ENCODE measurements at regions not wholly inside any gene's neighbourhood (a gene's known extent, or its start where the extent isn't known, plus 50 kb on each side); places are given as distances from the start of the nearest gene placed in this dataset.

- ATAC-seq = no peak
- intact Hi-C loops (cut with DNase I, micrococcal nuclease) = no loop called here
- CTCF ChIA-PET = no interaction called here
- peaks cover 3% of the 10 kb centered on the region for H3K27me3 Mint-ChIP-seq
- H3K27ac Mint-ChIP-seq = no peak overlapping the region
- DNase-seq = no peak
- H3K9me3 Mint-ChIP-seq (ENCODE audit: low read depth) = no peaks in the 10 kb centered on the region
- no peak overlapping the region for H3K4me3 Mint-ChIP-seq
- POLR2A ChIA-PET = no interaction called here
- no peaks in the 10 kb centered on the region for H3K36me3 Mint-ChIP-seq (ENCODE audit: low read depth)
- H3K4me1 Mint-ChIP-seq = no peaks in the 10 kb centered on the region
Measured at GRCh38 chr10:2964632-2965296, 102.6 kb upstream of the PFKP start.

GRCh38 chr10:2963889-2964631 lies 103.3 kb upstream of the PFKP start:
- POLR2A ChIA-PET = no interaction called here
- H3K36me3 Mint-ChIP-seq (ENCODE audit: low read depth) = no peaks in the 10 kb centered on the region

GRCh38 chr10:2962194-2962593 lies 105.2 kb upstream of the PFKP start:
- DNase-seq (no peak), ATAC-seq (no peak)
- intact Hi-C loops (cut with DNase I, micrococcal nuclease) = no loop called here
- Mint-ChIP-seq H3K4me1 (no peaks in the 10 kb centered on the region), H3K27ac (no peak overlapping the region), H3K27me3 (peaks cover 4% of the 10 kb centered on the region), H3K4me3 (no peak overlapping the region), H3K9me3 (ENCODE audit: low read depth) (no peaks in the 10 kb centered on the region), H3K36me3 (ENCODE audit: low read depth) (no peaks in the 10 kb centered on the region)
- POLR2A ChIA-PET = no interaction called here
- CTCF ChIA-PET = no interaction called here

More at GRCh38 chr10:2963889-2964631, 103.3 kb upstream of the PFKP start:
- no peak for DNase-seq
- H3K9me3 Mint-ChIP-seq (ENCODE audit: low read depth) = no peaks in the 10 kb centered on the region
- no peak overlapping the region for H3K4me3 Mint-ChIP-seq
- intact Hi-C loops (cut with DNase I, micrococcal nuclease) = no loop called here
- CTCF ChIA-PET = interaction anchor here (1.0 kb wide), 1 partner anchor 10 kb away, joined by 4 read pairs; no protein-coding TSS in a partner anchor
- H3K27me3 Mint-ChIP-seq = peaks cover 4% of the 10 kb centered on the region
- H3K27ac Mint-ChIP-seq = no peak overlapping the region
- ATAC-seq = no peak
- no peaks in the 10 kb centered on the region for H3K4me1 Mint-ChIP-seq

DNA sequence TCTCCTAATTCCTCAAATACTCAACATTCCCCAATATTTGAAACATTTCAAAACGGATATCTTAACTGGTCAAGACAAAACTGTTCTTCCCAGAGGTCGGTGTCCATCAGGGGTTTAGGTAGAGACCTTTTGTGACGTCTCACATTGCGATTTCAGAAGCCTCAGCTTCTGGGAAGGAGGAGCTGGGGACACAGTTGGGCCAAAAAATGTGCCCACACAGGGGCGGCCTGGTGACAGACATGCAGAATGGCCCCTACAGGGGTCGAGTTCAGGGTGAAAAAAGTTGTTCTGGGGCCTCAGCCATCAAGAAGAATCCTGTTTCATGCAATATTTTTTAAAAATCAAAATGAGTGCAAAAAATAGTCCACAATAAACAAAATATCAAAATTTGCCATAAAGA lies 108.7 kb upstream of the PFKP start:
- Mint-ChIP-seq H3K27me3 (peaks cover 15% of the 10 kb centered on the region), H3K4me1 (peaks cover 3% of the 10 kb centered on the region), H3K27ac (no peak overlapping the region), H3K4me3 (no peak overlapping the region), H3K36me3 (ENCODE audit: low read depth) (no peaks in the 10 kb centered on the region), H3K9me3 (ENCODE audit: low read depth) (peaks cover 12% of the 10 kb centered on the region)
- intact Hi-C loops (cut with DNase I, micrococcal nuclease) = loop anchor here in 1 of 2 experiments (10.0 kb wide), 1 partner anchor 216 kb away; the partner anchor contains the start of gene PITRM1
- ATAC-seq (no peak), DNase-seq (no peak)
- ChIA-PET CTCF (no interaction called here), POLR2A (no interaction called here)

DNA sequence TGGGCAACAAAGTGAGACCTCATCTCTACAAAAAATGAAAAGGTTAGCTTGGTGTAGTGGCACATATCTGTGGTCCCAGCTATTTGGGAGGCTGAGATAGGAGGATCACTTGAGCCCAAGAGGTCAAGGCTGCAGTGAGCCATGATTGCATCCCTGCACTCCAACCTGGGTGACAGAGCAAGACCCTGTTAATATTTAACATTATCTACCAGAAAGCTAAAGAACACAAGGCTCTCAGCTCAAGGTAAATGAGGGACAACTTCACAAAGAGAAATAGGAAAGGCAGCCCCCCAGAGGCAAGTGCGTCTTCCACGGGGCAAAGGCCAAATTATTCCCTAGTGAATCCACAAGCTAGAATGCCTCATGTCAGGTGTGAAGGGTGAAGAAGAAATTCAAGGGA lies 109.6 kb upstream of the PFKP start:
- Mint-ChIP-seq H3K9me3 (ENCODE audit: low read depth) (peaks cover 12% of the 10 kb centered on the region), H3K36me3 (ENCODE audit: low read depth) (no peaks in the 10 kb centered on the region), H3K27ac (no peak overlapping the region), H3K4me1 (peaks cover 3% of the 10 kb centered on the region), H3K4me3 (no peak overlapping the region), H3K27me3 (peaks cover 13% of the 10 kb centered on the region)
- intact Hi-C loops (cut with DNase I, micrococcal nuclease) = loop anchor here in 1 of 2 experiments (10.0 kb wide), 1 partner anchor 217 kb away; the partner anchor contains the start of gene PITRM1
- no peak for DNase-seq
- ATAC-seq = no peak
- POLR2A ChIA-PET = no interaction called here
- CTCF ChIA-PET = no interaction called here

DNA sequence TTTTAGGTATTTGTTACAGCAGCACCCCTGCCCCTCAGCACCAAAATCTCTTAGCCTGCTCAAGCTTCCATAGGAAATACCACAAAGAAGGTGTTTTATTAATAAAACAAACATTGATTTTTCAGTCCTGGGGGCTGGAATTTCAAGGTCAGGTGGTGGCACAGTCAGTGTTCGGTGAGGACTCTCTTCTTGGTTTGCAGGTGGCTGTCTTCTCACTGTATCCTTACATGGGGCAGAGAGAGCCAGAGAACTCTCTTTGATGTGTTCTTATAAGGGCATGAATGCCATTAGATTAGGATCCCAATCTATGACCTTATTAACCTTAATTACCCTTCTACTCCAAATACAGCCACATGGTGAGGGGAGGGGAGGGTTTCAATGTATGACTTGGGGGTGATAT lies 112.3 kb upstream of the PFKP start:
- peaks cover 24% of the 10 kb centered on the region for H3K27me3 Mint-ChIP-seq
- intact Hi-C loops (cut with DNase I, micrococcal nuclease) = loop anchor here in 1 of 2 experiments (10.0 kb wide), 1 partner anchor 220 kb away; the partner anchor contains the start of gene PITRM1
- H3K4me3 Mint-ChIP-seq = no peak overlapping the region
- ChIA-PET POLR2A (no interaction called here), CTCF (interaction anchor here (0.6 kb wide), 1 partner anchor 1535 kb away, joined by 3 read pairs; no protein-coding TSS in a partner anchor)
- ATAC-seq (no peak), DNase-seq (no peak)
- peaks cover 12% of the 10 kb centered on the region for H3K9me3 Mint-ChIP-seq (ENCODE audit: low read depth)
- H3K36me3 Mint-ChIP-seq (ENCODE audit: low read depth) = no peaks in the 10 kb centered on the region
- H3K4me1 Mint-ChIP-seq = peaks cover 17% of the 10 kb centered on the region
- no peak overlapping the region for H3K27ac Mint-ChIP-seq

GRCh38 chr10:2953495-2953894 lies 113.9 kb upstream of the PFKP start:
- Mint-ChIP-seq H3K27ac (no peak overlapping the region), H3K36me3 (ENCODE audit: low read depth) (no peaks in the 10 kb centered on the region), H3K27me3 (peaks cover 23% of the 10 kb centered on the region), H3K4me1 (peaks cover 29% of the 10 kb centered on the region), H3K9me3 (ENCODE audit: low read depth) (peaks cover 12% of the 10 kb centered on the region), H3K4me3 (no peak overlapping the region)
- DNase-seq (no peak), ATAC-seq (no peak)
- POLR2A ChIA-PET = no interaction called here
- intact Hi-C loops (cut with DNase I, micrococcal nuclease) = loop anchor here in 1 of 2 experiments (10.0 kb wide), 1 partner anchor 221 kb away; the partner anchor contains the start of gene PITRM1
- CTCF ChIA-PET = interaction anchor here (0.7 kb wide), 1 partner anchor 54 kb away, joined by 3 read pairs; no protein-coding TSS in a partner anchor

DNA sequence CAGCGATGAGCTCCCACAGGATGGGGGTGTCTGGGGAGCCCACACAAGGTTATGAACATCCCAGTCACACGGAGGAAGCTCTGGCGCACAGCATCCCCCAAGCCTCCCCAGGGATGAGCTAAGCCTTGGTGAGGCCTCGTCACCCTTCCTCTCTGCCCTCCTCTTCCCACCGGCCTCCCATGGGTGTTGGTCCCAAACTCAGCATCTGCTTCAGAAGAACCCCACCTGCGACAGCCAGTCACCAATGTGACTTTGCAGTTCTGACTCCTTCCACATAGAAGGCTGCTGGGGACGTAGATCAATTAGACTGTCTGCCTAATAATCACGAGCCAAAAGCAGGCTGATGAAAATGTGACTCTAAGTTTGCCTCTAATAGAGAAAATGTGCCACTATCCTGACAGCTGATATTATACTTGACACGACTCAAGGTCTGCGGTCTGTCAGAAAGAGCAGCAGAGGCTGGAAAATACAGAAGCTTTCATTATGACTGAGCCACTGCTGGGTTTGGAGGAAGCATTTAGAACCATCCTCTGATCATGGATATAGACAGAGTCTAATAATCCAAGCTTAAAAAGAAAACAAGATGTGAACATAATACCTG lies 116.0 kb upstream of the PFKP start:
- Mint-ChIP-seq H3K4me3 (no peak overlapping the region), H3K4me1 (peaks cover 43% of the 10 kb centered on the region), H3K9me3 (ENCODE audit: low read depth) (peaks cover 10% of the 10 kb centered on the region), H3K36me3 (ENCODE audit: low read depth) (no peaks in the 10 kb centered on the region), H3K27ac (no peak overlapping the region), H3K27me3 (peaks cover 28% of the 10 kb centered on the region)
- ChIA-PET CTCF (interaction anchor here (0.6 kb wide), 1 partner anchor 34 kb away, joined by 3 read pairs; no protein-coding TSS in a partner anchor), POLR2A (no interaction called here)
- peak; percentile 28 for ATAC-seq
- DNase-seq = peak; percentile 11
- intact Hi-C loops (cut with DNase I, micrococcal nuclease) = loop anchor here in 1 of 2 experiments (10.0 kb wide), 1 partner anchor 223 kb away; the partner anchor contains the start of gene PITRM1

DNA sequence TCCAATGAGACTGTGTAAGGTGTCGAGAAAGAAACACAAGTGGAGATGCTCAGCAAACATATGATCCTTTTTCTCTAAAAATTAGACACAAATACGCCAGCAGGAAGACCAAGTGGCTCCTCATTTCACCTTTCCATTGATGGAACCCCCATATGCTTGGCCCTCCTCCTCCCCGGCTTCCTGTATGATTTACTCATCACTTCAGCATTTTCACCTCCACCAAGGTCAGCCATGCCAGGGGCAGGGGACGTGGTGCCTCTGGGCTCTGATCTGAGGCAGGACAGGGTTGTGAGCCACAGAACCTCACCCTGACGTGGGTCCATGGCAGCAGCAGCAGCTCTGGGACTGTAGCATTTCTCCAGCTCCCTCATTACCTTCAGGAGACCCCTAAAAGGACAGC lies 116.8 kb upstream of the PFKP start:
- intact Hi-C loops (cut with DNase I, micrococcal nuclease) = loop anchor here in 1 of 2 experiments (1.0 to 10.0 kb wide), 2 partner anchors 117 to 224 kb away; partner anchors contain the start of genes PFKP and PITRM1
- Mint-ChIP-seq H3K4me3 (no peak overlapping the region), H3K4me1 (peaks cover 42% of the 10 kb centered on the region), H3K27me3 (peaks cover 31% of the 10 kb centered on the region), H3K36me3 (ENCODE audit: low read depth) (no peaks in the 10 kb centered on the region), H3K27ac (peak overlapping the region; percentile 83), H3K9me3 (ENCODE audit: low read depth) (peaks cover 5% of the 10 kb centered on the region)
- CTCF ChIA-PET = interaction anchor here (0.6 to 0.9 kb wide), 2 partner anchors 18 to 80 kb away, joined by 3 read pairs; no protein-coding TSS in a partner anchor
- ATAC-seq (no peak), DNase-seq (no peak)
- POLR2A ChIA-PET = interaction anchor here (0.6 kb wide), 1 partner anchor 145 kb away, joined by 3 read pairs; no protein-coding TSS in a partner anchor

DNA sequence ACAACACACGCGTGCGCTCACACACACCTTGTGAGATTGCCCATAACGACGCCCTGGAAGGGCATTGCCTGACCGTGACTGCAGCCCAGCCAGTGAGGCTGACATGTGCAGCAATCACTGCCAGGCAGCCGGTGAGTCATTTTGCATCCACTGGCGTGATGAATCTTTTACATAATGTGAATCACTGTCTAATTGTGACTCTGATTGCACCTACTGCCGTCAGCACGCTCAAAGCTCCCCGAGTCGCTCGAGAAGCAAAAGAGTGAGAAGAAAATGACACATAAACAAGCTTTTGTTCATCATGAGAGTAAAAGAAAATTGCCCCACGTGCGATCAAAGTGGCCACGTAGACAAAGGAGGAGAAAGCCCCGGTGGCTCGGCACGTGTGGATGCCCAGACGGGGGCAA lies 117.4 kb upstream of the PFKP start:
- peaks cover 42% of the 10 kb centered on the region for H3K4me1 Mint-ChIP-seq
- DNase-seq (peak; percentile 84), ATAC-seq (peak; percentile 83)
- CTCF ChIA-PET = interaction anchor here (0.9 kb wide), 1 partner anchor 19 kb away, joined by 3 read pairs; no protein-coding TSS in a partner anchor
- H3K9me3 Mint-ChIP-seq (ENCODE audit: low read depth) = peaks cover 3% of the 10 kb centered on the region
- H3K36me3 Mint-ChIP-seq (ENCODE audit: low read depth) = no peaks in the 10 kb centered on the region
- peak overlapping the region; percentile 83 for H3K27ac Mint-ChIP-seq
- POLR2A ChIA-PET = interaction anchor here (0.6 to 1.2 kb wide), 2 partner anchors 52 to 145 kb away, joined by 3 read pairs; no protein-coding TSS in a partner anchor
- intact Hi-C loops (cut with DNase I, micrococcal nuclease) = loop anchor here in 1 of 2 experiments (1.0 to 10.0 kb wide), 2 partner anchors 117 to 225 kb away; partner anchors contain the start of genes PFKP and PITRM1
- H3K27me3 Mint-ChIP-seq = peaks cover 33% of the 10 kb centered on the region
- no peak overlapping the region for H3K4me3 Mint-ChIP-seq
